Activated effector memory CD4-positive, alpha-beta T cell treated with anti-CD3 and anti-CD28 coated beads, Interleukin-2, amount 50 U/mL, for 16 hours (primary cell): ENCODE measurements at regions not wholly inside any gene's neighbourhood (a gene's known extent, or its start where the extent isn't known, plus 50 kb on each side); places are given as distances from the start of the nearest gene placed in this dataset.

Source experiments
- DNase-seq: peaks from one replicate; pipeline ENCODE4 v3.0.0-alpha.2; 2020

- DNase-seq, result peak; percentile 84
These were observed 94.0 kb upstream of the RFC3 start for GRCh38 chr13:33723772-33724435.

- no peak for DNase-seq
These were observed 92.6 kb upstream of the RFC3 start for GRCh38 chr13:33725340-33725739.

GRCh38 chr13:33727297-33728083, 90.5 kb upstream of the RFC3 start:
- no peak for DNase-seq

- no peak for DNase-seq
These were observed 89.5 kb upstream of the RFC3 start for GRCh38 chr13:33728271-33729037.

- no peak for DNase-seq
These were observed 87.8 kb upstream of the RFC3 start for GRCh38 chr13:33730147-33730546.

- no peak for DNase-seq
These were observed 87.3 kb upstream of the RFC3 start for GRCh38 chr13:33730619-33731018.

GRCh38 chr13:33735276-33735675, 82.7 kb upstream of the RFC3 start:
- no peak for DNase-seq

GRCh38 chr13:33739254-33739653, 78.7 kb upstream of the RFC3 start:
- no peak for DNase-seq

GRCh38 chr13:33740134-33740538, 77.8 kb upstream of the RFC3 start:
- no peak for DNase-seq

GRCh38 chr13:33742321-33742720, 75.6 kb upstream of the RFC3 start:
- DNase-seq, result no peak

GRCh38 chr13:33743438-33744368, 74.2 kb upstream of the RFC3 start:
- DNase-seq, result no peak

- DNase-seq, result no peak
These were observed 73.2 kb upstream of the RFC3 start for GRCh38 chr13:33744589-33745369.

- no peak for DNase-seq
These were observed 72.3 kb upstream of the RFC3 start for GRCh38 chr13:33745370-33746324.

- no peak for DNase-seq
These were observed 71.1 kb upstream of the RFC3 start for GRCh38 chr13:33746867-33747266.

- DNase-seq, result no peak
These were observed 66.8 kb upstream of the RFC3 start for GRCh38 chr13:33751151-33751550.

GRCh38 chr13:33752094-33752493, 65.9 kb upstream of the RFC3 start:
- no peak for DNase-seq

- no peak for DNase-seq
These were observed 65.4 kb upstream of the RFC3 start for GRCh38 chr13:33752597-33752996.

GRCh38 chr13:33756929-33757328, 61.0 kb upstream of the RFC3 start:
- DNase-seq, result no peak

GRCh38 chr13:33757713-33758112, 60.2 kb upstream of the RFC3 start:
- DNase-seq, result no peak

GRCh38 chr13:33758113-33758512, 59.8 kb upstream of the RFC3 start:
- DNase-seq, result no peak

GRCh38 chr13:33761740-33762139, 56.2 kb upstream of the RFC3 start:
- DNase-seq, result no peak
